ENCODE measurements at regions not wholly inside any gene's neighbourhood (a gene's known extent, or its start where the extent isn't known, plus 50 kb on each side); places are given as distances from the start of the nearest gene placed in this dataset.

DNA sequence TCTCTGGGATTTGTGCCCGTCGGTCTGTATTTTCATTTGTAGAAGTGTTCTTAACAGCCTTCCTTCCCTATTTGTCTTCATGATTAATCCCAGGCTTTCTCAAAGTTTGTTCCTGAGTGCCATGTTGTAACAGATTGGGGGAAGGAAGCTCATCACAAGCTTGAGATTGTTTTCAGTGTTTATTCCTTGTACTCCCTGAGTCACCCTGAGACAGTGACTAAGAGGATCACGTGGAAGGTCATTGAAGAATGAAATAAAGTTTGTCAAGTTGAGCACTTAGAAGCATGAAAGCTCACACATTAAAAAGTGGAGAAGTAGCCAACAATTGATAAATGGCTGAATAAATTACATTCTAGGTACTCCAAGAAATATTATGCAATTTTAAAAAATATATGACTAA, 153.5 kb upstream of the FAM241A start:
- TF ChIP-seq, protein P1, sequence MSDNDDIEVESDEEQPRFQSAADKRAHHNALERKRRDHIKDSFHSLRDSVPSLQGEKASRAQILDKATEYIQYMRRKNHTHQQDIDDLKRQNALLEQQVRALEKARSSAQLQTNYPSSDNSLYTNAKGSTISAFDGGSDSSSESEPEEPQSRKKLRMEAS (IDR thresholded peaks at IDR 0.05), result no peak
- TF ChIP-seq TAF1 (IDR thresholded peaks at IDR 0.05; ENCODE audit: low read depth) (no peak), EP300 (IDR thresholded peaks at IDR 0.05; ENCODE audit: borderline replicate concordance) (no peak), CEBPB (IDR thresholded peaks at IDR 0.05) (no peak), YY1 (IDR thresholded peaks at IDR 0.05; ENCODE audit: low read depth) (no peak), CREB1 (IDR thresholded peaks at IDR 0.05; ENCODE audit: low read depth) (no peak), RAD21 (IDR thresholded peaks at IDR 0.05; ENCODE audit: low read depth) (no peak), EGR1 (IDR thresholded peaks at IDR 0.05) (no peak), FOXM1 (IDR thresholded peaks at IDR 0.05; ENCODE audit: borderline replicate concordance, low read depth) (no peak)
- TF ChIP-seq, protein P2, sequence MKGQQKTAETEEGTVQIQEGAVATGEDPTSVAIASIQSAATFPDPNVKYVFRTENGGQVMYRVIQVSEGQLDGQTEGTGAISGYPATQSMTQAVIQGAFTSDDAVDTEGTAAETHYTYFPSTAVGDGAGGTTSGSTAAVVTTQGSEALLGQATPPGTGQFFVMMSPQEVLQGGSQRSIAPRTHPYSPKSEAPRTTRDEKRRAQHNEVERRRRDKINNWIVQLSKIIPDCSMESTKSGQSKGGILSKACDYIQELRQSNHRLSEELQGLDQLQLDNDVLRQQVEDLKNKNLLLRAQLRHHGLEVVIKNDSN (IDR thresholded peaks at IDR 0.05), result no peak

Measured in Ishikawa (cell line).